ENCODE measurements at regions not wholly inside any gene's neighbourhood (a gene's known extent, or its start where the extent isn't known, plus 50 kb on each side); places are given as distances from the start of the nearest gene placed in this dataset.

- TF ChIP-seq CTCF (conservative IDR thresholded peaks at IDR 0.05; ENCODE audit: low read depth): no peak
- no peak for DNase-seq (ENCODE audit: low spot score)
- ChIA-PET POLR2A (ENCODE audit: low non-redundant PET) (no interaction called here), CTCF (no interaction called here)
- no peak overlapping the region for H3K27ac ChIP-seq
Observed at GRCh38 chr17:33990943-33991706, 264.0 kb upstream of the CCL2 start.

GRCh38 chr17:33992113-33992512, 263.0 kb upstream of the CCL2 start:
- no peak for DNase-seq (ENCODE audit: low spot score)
- TF ChIP-seq CTCF (conservative IDR thresholded peaks at IDR 0.05; ENCODE audit: low read depth): no peak
- CTCF ChIA-PET: interaction anchor here (0.7 kb wide), 1 partner anchor 1338 kb away, joined by 5 read pairs; no protein-coding TSS in a partner anchor
- no peak overlapping the region for H3K27ac ChIP-seq
- POLR2A ChIA-PET (ENCODE audit: low non-redundant PET): no interaction called here

GRCh38 chr17:34000639-34001038, 254.4 kb upstream of the CCL2 start:
- no peak overlapping the region for H3K27ac ChIP-seq
- no peak for DNase-seq (ENCODE audit: low spot score)
- POLR2A ChIA-PET (ENCODE audit: low non-redundant PET): no interaction called here
- CTCF ChIA-PET: no interaction called here
- no peak for TF ChIP-seq CTCF (conservative IDR thresholded peaks at IDR 0.05; ENCODE audit: low read depth)

DNA sequence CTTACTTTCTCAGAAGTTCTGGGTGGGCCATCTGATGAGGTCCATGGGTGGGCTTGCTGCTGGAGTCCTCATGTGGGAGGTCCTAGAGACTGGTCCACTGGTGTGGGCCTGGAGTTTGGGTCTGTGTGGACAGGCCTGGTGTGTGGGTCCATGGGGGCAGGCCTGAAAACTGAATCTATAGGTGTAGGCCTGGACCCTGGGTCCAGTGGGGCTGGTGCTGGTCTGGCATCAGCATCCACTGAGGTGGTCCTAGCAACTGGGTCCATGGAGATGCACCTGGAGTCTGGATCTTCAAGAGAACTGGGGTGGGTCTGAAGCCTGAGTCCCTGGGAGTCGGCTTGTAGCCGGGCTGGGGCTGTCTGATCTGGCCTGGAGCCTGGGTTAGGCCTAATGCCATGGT, 253.8 kb upstream of the CCL2 start:
- ChIA-PET POLR2A (ENCODE audit: low non-redundant PET) (no interaction called here), CTCF (no interaction called here)
- DNase-seq (ENCODE audit: low spot score): no peak
- TF ChIP-seq CTCF (conservative IDR thresholded peaks at IDR 0.05; ENCODE audit: low read depth): no peak
- H3K27ac ChIP-seq: no peak overlapping the region

- H3K27ac ChIP-seq: no peak overlapping the region
- no peak for TF ChIP-seq CTCF (conservative IDR thresholded peaks at IDR 0.05; ENCODE audit: low read depth)
- ChIA-PET POLR2A (ENCODE audit: low non-redundant PET) (no interaction called here), CTCF (interaction anchor here (0.6 kb wide), 1 partner anchor 34 kb away, joined by 3 read pairs; no protein-coding TSS in a partner anchor)
- DNase-seq (ENCODE audit: low spot score): no peak
Observed at GRCh38 chr17:34006126-34006525, 249.0 kb upstream of the CCL2 start.

GRCh38 chr17:34008125-34008524, 247.0 kb upstream of the CCL2 start:
- TF ChIP-seq CTCF (conservative IDR thresholded peaks at IDR 0.05; ENCODE audit: low read depth): no peak
- CTCF ChIA-PET: interaction anchor here (0.6 kb wide), 1 partner anchor 68 kb away, joined by 4 read pairs; no protein-coding TSS in a partner anchor
- no peak overlapping the region for H3K27ac ChIP-seq
- no peak for DNase-seq (ENCODE audit: low spot score)
- POLR2A ChIA-PET (ENCODE audit: low non-redundant PET): no interaction called here
